AML-193 (cell line): ENCODE measurements at regions not wholly inside any gene's neighbourhood (a gene's known extent, or its start where the extent isn't known, plus 50 kb on each side); places are given as distances from the start of the nearest gene placed in this dataset.

Experiments used
- DNase-seq, 2 experiments: peaks; one replicate each; lab custom pipeline; 2025; lab: John Stamatoyannopoulos, UW

DNA sequence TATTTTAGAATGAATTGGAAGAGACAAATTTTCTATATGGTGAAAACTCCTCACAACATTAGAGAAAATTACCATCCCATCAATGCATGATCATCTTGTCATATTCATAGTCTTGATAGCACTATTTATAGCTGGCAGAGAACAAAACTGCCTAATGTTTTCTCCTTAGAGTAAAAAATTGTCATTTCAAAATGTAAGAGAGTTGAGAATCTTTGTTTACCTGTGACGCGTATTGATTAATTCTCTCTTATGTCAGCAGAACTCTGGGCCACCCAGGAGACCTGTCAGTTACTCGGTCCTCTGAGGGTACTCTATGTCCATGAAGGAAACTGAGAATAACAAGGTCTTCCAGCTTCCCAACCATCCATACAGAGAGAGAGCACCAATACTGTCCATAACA, 381.4 kb upstream of the ZP4 start:
- DNase-seq: no peak

DNA sequence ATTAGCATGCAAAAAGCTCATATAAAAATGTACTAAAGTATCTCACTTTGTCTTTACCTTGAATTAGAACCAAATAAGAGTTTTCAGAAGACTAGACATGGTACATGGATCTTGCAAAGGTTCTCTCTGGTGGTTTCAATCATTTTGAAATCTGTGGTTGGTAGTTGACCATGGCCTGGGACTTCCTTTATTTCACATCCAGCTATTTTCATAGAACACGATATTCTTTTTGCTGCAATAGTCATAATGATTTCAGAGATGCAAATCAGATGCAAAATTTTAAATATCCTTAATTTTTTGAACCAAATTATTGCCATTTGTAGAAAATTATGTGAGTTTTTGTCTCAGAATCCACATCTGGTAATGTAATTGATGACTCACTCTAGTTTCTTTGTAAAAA, 375.1 kb upstream of the ZP4 start:
- DNase-seq: no peak

DNA sequence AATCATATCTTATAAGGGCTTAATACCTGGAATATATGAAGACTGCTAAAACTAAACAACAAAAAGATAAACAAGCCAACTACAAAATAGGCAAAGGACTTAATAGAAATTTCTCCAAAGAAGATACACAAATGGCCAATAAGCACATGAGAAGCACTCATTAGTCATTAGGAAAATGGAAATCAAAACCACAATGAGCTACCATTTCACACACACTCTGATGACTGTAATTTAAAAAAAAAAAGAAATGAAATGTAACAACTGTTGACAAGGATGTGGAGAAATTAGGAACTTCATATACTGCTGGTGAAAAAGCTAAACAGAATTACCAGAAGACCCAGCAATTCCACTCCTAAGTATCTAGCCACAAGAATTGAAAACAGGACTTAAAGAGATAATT, 374.2 kb upstream of the ZP4 start:
- no peak for DNase-seq

DNA sequence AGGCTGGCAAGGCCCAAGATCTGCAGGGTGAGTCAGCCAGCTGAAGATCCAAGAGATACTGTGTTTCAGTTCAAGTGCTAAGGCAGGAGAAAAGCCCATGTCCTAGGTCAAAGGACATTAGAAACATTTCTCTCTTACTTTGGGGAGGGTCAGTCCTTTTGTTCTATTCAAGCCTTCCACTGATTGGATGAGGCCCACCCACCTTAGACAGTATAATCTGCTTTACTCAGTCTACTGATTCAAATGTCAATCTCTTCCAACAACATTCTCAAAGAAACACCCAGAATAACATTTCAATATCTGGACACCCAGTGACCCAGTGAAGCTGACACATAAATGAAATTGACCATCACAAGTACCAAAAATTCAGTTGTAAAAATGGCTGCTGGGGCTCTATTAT, 367.8 kb upstream of the ZP4 start:
- DNase-seq: no peak

DNA sequence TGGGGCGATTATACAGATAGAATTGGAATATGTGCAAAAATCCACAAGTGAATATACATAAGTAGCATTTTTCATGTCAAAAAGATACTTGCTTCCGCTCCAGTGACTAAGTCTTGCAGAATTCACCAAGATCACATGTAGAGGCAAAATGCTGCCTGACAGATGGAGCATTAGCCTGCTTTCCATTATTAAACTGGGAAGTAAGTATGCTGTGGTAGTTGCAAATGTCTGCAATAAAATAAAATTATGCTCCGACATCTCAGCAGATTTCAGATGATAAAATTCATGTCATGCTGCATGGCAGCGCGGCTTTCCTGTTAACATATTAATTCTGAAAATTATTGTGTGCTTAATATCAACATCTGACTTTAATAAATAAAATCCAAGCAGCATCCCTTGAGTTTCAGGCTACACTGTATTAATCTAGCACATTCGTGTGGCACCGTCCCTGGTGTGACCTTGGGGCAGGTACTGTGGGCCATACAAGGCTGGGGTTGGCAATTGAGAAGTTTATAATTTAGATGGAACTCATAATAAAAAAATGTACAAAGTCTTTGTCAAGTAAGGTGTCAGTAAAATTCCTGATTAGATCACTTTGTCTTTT, 366.4 kb upstream of the ZP4 start:
- DNase-seq: no peak

DNA sequence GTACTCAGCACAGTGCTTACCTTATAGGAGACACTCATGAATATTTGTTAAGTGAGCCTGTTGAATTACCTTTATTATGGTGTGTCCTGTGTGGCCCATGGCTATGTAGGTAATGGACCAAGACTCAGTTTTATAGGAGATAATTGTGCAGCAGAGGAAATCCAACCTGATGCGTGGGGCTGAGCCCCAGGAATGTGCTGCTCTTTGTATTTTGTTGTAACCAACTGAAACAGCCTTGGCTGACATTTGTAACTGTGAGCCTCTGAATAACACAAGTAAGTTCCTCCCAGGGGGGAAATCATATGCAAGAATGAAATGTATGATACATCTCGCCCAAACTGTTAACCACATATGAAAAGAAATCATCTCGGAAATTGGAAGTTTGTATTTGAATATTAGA, 364.2 kb upstream of the ZP4 start:
- DNase-seq: no peak

DNA sequence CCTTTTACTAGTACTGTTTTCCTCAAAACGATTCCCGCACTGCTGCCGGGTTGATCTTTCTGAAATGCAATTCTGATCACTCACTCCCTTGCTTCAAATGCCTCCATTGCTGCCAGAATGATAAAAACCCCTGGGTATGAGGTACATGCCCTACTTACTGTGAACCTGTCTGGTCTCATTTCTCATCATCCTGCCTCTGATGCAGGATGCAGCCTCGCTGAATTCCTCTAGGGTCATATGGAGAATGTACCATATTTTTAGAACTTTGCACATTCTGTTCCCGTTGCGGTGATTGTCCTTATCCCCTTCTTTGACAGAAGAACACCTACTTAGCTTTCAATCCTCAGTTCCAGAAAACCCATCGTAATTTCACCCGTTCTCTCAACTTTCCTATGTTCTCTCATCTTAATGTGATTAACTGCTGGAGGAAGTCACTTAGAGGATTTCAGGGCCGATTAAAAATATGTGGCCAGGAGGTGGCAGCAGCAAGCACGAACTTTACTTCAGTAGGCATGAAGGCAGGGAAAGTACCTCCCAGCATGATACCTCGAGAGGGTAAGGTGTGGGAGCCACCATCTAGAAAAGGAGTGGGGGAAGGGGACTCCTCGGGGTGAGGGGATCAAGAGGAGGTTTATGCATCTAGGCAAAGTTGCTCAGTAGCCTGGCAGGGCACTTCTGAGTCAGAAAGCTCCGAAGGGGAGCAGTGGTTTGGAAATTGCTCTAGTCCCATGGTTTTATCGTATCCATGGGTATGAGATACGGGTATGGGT, 361.5 kb upstream of the ZP4 start:
- DNase-seq: peak; percentile 5 to 10

DNA sequence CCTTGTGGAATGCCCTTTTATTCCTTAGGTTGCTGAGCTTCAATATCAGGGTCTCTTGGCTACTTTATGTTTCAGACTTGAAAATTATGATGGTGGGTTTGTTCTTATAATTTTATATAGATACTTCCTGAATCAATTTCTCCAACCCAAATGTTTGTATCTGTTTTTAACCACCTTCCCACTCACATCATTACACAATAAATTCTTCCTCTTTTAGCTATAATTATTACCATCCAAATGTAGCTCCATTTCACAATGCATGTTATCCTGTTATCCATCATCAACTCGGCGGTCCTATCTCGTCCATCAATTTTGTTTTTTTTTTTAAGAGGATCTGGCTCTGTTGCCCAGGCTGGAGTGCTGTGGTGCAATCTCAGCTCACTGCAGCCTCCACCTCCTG, 357.6 kb upstream of the ZP4 start:
- no peak for DNase-seq

DNA sequence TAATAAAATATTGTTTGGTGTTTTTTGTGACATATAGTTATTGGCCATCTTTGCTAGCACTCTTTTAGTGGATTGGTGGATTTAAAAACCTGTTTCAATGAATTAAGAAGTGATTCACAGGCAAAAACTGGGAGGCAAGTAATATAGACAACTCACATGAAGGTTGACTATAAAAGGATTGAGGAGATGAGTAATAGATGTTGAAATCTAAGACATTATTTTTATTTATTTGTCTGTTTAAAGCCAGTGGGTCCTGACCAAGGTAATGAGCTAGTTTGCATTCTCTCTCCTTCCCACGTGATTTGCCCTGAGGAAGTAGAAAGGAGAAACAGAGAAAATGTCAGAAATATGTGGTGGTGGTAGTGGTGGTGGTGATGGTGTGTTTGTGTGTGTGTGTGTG, 351.5 kb upstream of the ZP4 start:
- DNase-seq: no peak

DNA sequence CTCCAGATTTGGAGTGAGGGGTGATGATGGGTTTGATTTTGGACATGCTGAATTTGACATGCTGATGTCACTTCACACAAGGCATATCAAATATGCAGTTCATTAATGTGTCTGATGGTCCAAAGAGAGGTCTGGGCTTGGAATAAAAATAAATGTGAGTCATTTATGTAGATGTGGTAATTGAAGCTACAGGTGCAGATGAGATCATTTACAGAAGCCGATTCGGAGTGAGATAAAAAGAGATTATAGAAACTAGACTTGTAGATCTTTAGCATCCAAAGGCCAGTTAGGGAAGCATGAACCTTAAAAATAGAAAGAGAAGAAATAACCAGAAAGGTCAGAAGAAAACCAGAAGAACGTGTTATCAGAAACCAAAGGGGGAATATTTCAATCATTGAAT, 350.9 kb upstream of the ZP4 start:
- no peak for DNase-seq

DNA sequence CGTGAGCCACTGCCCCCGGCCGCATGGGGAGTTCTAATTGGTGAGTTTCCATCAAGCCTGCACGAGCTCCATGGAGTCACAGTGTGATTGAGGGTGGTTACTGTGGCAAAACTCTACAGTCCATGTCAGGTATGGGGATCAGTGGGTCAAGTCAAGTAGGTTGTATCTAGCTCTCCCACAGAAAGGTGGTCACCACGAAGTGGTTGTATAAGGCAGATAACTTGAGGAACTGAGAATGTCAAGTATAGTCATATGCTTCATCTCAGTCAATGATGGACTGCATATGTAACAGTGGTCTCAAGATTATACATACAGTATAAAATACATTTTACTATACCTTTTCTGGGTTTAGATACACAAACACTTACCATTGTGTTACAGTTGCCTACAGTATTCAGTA, 348.6 kb upstream of the ZP4 start:
- DNase-seq: no peak

DNA sequence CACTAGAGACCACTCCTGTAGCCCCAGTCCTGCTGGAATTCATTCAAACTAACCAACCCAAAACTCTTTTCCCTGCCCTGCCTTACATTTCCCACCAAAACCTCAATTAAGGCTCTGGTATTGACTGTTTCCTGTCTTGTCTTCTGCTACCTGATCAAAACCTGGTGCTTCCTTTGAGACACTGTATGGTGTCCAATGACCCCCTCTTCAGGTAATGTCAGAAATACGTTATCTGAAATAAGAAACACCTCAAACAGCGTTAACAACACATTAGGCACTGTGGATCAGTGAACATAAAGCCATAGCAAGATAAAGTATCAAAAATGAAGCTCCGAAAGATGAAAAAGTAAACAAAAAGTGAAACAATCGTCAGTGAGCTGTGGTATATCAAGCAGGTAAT, 343.2 kb upstream of the ZP4 start:
- no peak for DNase-seq

DNA sequence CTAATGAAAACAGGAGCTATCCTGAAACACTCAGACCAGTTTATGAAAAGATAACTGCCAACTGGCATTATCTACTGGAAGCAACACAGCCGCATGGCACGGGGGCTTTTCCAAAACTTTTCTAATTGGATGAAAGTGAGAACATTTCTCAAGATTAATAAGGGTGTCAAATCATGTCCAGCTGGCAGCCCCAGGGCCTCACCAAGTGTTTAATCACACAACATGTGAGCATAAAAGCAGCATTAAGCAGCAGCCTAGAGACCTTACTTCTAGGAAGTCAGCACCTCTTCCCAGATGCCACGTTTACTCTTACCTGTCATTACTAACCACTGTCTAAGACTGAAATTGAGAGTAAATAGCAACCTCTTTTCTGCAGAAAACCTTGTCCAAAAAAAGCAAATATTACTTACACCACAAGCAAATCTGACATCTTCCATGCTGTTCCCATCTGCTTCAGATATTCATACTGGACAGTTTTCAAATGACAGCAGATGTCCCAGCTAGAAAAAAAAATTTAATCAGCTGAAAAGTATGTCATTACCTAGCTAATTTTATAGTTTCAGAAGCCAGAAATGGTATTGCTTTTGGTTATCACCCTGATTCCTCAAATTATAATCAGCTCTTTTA, 341.5 kb upstream of the ZP4 start:
- DNase-seq: no peak

DNA sequence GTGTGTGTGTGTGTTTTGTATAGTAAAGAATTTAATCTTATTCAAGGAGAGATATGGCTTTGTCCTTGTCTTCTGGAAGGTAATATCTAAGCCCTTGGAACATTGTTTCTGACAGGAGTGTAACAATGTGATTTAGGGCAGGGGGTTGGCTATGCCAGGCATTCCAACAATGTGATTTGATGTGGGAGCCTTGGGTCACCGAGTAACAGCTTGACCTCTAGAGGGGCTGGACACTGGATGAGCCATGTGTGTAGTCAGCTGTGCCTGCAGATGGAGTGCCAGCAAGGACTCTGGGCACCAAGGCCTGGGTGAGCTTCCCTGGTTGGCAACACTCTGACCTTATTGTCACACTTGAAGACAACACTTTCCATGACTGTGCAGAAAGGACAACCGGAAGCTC, 336.1 kb upstream of the ZP4 start:
- no peak for DNase-seq

DNA sequence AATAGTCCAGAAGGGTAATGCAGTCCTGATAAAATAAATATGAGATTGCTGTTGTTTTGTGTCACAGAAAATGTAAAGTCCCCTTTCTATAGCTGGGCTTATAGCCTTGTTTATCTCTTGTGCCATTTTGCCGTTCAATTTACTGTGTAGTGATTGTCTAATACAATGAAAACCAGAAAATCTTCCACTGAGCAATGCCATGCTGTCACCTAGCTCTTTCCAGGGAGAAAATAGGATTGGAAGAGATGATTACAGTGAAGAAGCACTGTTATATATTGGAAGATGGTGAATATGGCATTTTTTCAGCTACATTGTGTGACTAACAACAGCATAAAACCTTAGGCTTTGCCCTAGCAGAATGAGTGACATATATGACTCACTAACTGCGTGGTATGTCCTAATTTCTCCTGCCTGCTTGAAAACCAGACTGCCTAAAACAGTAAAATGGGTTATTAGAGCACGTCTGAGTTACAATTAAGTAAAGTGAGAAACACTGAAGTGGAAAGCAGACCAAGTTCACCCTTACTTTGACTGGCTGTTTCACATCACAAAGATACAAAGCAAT, 332.4 kb upstream of the ZP4 start:
- no peak for DNase-seq

DNA sequence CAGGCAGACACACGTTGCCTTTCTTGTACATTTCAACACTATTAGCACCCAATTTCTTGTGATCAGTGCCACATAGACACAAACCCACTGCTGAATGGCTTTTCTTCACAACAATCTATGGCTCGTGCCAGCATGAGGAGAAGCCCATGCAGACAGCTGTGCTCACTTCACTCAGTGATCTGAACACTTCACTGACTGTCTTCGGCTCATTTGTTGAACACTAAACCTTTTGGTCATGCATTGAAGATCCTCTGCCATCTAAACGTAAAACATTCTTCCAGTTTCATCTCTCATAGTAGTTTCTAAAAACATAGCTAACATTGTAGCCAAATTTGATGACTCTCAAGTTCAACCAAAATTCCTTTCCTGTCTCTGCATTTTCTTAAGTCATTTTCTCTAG, 331.0 kb upstream of the ZP4 start:
- DNase-seq: no peak

DNA sequence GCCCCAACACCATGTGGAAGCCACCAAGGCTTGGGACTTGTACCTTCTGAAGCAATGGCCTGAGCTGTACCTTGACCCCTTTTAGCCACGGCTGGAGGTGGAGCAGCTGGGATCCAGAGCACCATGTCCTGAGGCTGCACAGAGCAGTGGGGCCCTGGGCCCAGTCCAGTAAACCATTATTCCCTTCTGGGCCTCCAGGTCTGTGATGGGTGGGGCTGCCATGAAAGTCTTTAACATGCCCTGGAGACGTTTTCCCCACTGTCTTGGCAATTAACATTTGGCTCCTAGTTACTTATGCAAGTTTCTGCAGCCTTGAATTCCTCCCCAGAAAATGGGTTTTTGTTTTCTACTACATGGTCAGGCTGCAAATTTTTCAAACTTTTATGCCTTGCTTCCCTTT, 323.7 kb upstream of the ZP4 start:
- DNase-seq: no peak

DNA sequence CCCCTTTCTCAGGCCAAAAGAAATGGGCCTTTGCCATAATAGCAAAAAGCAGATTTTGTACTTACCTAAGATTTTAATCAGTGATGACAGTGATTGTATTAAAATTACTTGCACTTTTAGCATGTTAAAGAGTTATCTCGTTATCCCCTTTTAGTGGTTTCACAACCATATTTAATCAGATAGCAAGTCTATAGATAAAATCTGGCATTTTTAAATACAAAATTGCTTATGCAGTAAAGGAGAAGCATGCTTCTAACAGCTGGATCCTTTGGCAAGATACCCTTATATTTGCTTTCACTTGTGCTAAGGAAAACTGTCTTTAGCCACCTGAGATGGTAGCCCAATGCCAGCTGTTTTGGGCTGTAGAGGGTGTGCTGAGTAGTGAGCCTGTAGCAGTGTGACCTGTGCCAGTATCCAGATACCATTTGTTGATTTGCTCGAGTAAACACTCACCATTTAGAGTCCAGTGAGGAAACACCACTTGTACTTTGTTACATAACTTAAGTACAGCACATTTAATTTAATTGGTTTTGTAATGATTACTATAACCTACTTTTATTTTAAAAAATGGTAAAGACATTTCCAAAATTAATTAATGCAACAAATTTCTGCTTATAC, 314.4 kb upstream of the ZP4 start:
- no peak for DNase-seq

DNA sequence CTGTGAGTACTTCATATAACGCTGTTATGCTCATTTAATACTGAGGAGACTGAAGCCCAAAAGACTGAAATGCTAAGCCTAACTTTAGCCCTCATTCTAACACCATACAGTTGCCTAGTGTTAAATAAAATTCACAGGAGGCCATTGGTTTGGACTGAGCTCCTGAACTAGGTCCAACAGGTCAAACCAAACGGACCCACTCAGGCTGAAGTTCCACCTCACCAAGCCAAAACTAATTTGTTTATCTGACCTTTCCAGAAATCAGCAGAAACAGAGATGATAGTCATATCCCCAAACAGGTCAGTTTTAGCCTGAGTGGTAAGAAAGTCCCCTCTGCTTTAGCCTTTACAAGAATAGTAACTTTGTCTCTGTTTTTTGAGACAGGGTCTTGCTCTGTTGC, 311.3 kb upstream of the ZP4 start:
- DNase-seq: no peak

DNA sequence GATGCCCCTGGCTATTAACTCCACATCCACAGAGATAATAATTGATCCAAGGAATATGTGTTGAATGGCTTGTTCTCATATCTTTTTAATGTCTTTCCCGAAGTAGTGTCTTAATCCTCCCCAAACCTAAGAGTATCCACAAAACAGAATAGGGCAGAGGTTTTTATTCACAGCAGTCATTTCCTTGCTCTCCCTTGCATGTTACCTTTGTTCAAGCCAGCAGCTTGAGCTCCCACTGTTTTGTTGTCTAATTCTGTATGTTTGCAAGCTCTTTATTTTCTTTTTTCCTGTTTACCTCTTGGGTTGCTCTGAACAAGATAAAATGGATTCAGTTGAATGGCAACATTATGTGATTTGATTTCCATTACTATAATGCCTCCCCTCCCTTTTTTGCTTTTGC, 308.6 kb upstream of the ZP4 start:
- DNase-seq: no peak

DNA sequence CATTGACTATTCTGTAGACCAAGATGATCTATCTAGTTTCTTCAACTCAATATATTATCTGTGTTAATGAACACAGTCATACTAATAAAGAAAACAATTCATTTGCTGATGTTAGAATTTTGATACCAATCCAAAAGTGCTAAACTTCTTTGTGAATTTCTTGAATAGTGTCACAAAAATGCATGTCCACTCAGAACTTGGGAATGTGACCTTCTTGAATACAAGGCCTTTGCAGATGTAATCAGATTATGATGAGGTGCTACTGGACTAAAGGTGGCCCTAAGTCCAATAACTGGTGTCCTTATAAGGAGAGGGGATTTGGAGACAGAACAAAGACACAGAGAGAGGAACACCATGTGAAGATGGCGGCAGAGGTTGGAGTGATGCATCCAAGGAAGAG, 305.8 kb upstream of the ZP4 start:
- DNase-seq: no peak

DNA sequence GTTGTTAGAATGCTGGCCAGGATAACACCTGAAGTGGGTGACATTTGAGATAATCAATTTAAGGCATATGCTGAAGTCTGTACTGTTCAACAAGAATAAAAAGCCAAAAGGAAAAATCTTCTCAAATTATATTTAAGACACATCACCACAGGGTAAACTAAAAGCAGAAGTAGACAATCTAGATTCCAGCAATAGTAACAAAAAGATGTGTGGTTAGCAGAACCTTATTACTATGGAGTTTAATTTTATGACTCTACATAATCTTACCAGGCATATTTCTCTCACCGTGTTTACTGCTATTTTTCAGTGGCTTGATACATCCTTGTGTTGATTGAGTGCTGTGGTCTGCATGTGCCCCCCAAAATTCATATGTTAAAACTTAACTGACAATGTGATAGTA, 300.4 kb upstream of the ZP4 start:
- DNase-seq: no peak

DNA sequence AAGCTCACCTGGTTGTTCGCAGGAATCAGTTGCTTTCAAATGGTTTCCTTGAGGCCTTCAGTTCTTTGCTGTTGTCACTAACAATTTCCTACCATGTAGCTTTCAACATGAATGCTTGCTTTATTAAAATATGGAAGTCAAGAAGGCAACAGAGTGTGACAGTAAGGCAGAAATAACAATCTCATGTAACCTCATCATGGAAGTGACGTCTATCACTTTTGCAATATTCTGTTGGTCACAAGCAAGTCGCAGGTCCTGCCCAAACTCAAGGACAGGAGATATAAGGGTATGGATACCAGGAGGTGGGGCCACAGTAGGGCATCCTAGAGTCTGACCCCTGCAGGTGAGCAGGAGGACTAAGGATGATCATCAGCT, 296.8 kb upstream of the ZP4 start:
- DNase-seq: no peak
